ENCODE measurements at regions not wholly inside any gene's neighbourhood (a gene's known extent, or its start where the extent isn't known, plus 50 kb on each side); places are given as distances from the start of the nearest gene placed in this dataset.

DNA sequence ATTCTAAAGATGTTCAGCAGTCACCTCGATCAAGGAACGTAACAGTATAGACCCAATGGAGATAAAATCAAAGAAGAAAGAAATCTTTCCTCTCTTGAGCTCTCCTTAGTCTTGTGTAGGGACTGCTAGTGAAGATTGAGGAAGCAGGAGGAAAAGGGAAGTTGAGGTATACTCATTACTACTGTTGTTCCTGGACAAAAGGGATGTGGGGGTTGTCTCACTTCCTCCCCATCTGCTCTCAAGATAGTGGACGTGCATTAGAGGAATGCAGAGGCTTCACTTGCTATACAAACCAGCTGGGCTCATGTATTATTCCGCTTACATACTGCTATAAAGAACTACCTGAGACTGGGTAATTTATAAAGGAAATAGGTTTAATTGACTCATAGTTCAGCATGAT lies 208.9 kb upstream of the ARHGEF9 start:
- DNase-seq = no peak

DNA sequence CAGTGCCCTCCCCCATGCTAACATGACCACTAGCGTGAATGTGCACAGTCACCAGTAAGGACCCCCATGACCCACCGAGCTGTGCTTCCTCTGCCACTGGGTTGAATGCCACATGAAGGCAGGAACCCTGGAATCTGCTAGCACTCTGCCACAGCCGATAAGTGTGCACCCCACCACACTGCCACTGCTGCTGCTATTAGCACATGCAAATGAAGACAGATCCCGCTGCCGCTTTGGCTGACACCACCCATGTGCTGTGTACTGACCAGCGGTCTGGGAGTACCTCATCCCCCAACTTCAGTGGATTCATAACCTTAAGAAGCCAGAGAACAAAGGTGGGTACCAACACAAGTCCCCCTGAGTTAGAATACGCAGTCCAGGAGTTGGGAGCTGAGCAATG lies 200.9 kb upstream of the ARHGEF9 start:
- DNase-seq = no peak

DNA sequence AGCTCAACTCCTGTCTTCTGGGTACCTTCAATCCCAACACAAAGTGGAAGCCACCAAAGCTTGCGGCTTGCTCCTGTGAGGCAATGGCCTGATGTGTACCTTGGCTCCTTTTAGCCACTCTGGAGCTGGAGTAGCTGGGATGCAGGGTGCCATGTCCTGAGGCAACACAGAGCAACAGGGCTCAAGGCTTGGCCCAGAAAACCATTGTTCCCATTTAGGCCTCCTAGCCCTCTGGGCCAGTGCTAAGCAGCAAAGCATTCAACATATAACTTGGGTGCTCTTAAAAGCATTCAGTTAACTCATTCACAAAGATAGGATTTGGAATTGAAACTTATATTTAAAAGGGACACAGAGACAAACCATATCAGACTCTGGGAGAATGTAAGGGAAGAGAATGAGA lies 194.5 kb upstream of the ARHGEF9 start:
- no peak for DNase-seq

- peak; percentile 11 for DNase-seq
Observed at GRCh38 chrX:63967551-63967950, 182.5 kb upstream of the ARHGEF9 start.

DNA sequence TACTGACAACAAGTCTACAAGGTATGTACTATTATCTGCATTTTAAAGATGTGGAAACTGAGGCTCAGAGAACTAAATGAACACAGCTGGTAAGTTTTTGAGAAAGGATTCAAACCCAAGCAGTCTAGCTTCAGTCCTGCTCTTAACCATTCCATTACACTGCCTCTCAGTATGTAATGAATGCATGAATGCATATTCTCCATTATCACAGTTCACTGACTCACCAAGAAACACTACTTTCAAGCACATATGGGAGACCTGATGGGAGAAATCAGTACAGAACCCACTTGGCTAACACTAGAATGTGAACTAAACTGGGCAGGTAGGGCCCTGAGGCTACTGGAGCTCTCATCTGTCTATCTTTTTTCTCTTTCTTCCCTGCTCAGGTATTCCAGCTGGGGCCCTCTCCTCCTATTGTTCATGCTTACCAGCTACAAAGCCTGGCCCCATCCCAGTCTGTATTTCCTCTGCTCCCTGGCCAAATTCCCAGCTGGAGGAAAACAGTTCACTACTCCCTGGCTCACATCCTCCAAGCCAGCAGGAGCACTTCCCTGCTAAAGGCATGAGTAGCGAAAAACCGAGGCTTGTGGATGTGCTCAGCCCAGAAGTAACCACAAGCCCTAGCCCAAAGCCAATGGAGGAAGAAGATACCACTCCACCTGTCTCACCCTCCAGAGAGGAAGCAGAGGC lies 178.2 kb upstream of the ARHGEF9 start:
- no peak for DNase-seq

DNA sequence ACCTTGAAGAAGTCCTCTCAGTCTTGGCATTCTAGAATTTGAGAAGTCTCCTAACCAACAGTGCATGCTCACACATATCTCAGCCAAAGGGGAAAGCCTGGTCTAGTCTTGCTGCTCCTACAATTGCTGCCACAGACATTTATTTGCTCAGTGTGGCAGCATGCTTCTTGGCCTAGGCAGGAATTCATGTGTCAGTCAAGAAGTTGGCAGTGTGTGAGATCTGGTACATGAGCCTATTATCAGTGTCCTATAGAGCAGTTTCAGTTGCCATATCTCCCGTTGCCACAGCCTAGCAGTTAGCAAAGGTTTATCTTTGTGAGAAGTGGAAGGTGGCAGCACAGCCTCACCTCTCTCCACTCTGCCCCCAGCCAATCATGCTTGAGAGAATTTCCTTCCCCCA lies 176.9 kb upstream of the ARHGEF9 start:
- no peak for DNase-seq

- no peak for DNase-seq
Observed at GRCh38 chrX:63959975-63960374, 175.0 kb upstream of the ARHGEF9 start.

GRCh38 chrX:63958134-63958865 lies 173.3 kb upstream of the ARHGEF9 start:
- DNase-seq = no peak

- DNase-seq = no peak
Observed at GRCh38 chrX:63935835-63936234, 150.8 kb upstream of the ARHGEF9 start.

DNA sequence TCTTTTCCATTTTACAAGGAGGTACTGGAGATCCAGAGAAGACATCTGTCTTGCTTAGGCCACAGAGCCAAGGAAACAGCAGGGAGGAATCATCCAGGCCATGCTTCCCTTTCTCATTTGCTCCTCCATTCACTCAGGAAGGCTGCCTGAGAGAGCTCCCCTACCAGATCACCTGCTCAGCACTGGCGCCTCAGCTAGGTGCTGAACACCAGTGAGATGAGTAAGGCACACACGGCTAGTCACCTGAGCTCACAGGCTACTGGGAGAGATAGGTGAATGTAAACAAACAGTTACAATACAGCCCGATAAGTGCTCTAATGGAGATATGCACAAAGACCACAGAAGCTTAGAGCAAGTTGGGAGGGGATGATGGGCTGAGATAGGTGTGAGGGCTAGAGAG lies 149.8 kb upstream of the ARHGEF9 start:
- no peak for DNase-seq

- no peak for DNase-seq
Observed at GRCh38 chrX:63934160-63934559, 149.1 kb upstream of the ARHGEF9 start.

- DNase-seq = no peak
Observed at GRCh38 chrX:63932907-63933306, 147.9 kb upstream of the ARHGEF9 start.

- DNase-seq = no peak
Observed at GRCh38 chrX:63932006-63932405, 147.0 kb upstream of the ARHGEF9 start.

- DNase-seq = no peak
Observed at GRCh38 chrX:63930140-63930539, 145.1 kb upstream of the ARHGEF9 start.

DNA sequence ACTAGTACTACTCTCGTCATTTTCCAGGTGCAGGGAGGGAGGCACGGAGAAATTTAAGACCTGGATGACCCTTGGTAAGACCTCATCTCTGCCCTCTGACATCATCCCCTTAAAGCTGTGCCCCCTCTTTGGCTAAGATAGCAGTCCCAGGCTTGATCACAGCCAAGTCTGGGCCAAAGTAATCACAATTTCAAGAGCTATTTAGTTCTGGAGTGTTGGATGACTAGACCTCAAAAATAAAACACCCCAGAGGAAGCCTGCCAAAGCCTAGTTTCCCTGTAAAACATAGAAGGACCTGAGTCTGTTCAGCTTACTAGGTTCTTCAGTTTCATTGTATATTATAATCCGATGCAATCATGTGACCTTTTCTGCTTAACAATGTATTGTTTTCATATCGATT lies 144.6 kb upstream of the ARHGEF9 start:
- DNase-seq = no peak

GRCh38 chrX:63927848-63928247 lies 142.8 kb upstream of the ARHGEF9 start:
- no peak for DNase-seq

DNA sequence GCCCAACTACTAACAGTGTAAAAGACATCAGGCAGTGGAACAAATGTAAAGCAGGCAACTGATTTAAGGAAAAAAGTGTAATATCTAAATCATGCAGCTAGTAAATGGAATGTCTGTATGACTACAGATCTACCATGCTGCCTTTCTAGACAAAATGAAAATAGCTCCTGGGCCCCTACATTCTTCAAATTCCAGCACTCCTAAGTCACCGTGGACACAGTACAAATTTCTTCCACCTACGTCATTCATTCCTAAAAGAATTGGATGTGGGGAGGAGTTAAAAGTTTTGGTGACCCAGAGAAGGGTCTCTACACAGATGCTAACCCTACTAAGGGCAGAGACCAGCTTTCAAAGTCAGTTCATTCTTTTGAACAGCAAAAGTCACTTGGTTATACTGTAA lies 137.2 kb upstream of the ARHGEF9 start:
- DNase-seq = peak; percentile 89

- no peak for DNase-seq
Observed at GRCh38 chrX:63920875-63921274, 135.9 kb upstream of the ARHGEF9 start.

DNA sequence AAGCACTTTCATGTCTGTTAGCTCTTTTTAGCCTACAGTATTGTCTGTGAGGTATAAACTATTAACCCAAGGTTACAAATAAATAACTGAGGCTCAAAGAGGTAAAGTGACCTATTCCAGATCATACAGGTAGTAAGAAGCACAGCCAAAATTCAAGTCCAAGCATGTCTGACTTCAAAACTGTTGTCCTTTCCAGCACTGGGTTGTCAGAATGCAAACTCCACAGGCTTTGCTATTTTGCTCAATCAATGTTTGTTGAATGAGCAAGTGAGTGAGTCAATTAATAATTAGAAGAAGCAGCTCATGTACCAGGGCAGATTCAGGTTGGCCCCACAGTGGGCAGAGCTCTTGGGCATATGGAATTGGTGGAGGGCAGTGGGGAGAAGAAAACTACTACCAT lies 134.1 kb upstream of the ARHGEF9 start:
- DNase-seq = no peak

DNA sequence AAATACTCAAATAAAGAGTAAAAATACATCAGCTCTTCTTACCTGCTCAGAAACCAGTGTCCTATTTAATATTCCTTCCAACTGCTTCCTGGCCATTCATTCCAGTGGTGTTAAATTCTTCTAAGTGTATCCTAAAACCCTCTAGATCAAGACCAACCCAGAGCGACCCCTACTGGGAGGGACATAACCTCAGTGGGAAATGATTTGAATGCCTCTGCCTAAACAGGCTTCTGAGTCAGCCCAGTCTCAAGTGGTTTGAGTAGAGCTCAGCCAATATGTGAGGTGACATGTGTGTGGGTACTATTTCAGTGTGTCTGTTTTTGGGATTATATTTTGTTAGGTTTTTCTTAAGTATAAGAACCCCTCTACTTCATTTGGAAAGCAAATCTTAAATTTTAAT lies 133.6 kb upstream of the ARHGEF9 start:
- peak; percentile 68 for DNase-seq

DNA sequence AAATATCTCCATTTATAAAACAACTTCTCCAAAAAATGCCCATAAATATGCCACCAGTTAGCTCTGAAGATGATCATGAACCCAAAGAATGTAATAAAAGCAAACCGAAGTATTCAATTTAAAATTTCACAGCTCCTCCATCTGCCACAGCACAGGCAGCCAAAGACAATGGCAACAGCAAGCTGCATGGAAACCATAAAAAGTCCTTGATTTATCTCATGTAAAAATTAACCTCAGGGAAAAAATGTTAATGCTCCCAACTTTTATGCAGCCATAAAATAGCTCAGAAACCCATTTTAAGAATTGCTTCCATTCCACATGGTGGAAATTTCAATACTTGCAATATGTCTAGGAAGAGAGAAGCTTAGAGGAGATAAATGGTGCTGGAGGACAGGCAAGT lies 132.3 kb upstream of the ARHGEF9 start:
- no peak for DNase-seq

GRCh38 chrX:63913719-63914118 lies 128.7 kb upstream of the ARHGEF9 start:
- DNase-seq = no peak

DNA sequence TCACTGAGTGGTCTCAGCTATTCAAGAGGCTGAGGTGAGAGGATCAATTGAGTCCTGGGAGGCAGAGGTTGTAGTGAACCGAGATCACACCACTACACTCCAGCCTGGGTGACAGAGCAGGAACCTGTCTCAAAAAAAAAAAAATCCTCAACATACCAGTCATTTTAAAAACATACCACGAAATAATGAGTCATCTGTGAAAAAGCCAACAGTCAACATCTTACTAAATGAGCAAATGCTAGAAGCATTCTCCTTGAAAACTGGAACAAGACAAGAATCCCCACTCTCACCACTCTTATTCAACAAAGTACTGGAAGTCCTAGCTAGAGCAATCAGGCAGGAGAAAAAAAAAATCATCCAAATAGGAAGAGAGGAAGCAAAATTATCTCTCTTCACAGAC lies 104.0 kb upstream of the ARHGEF9 start:
- DNase-seq = peak; percentile 92

All from fibroblast of skin of back (primary cell).